Activated CD4-positive, CD25-positive, alpha-beta regulatory T cell (primary cell): ENCODE measurements at regions not wholly inside any gene's neighbourhood (a gene's known extent, or its start where the extent isn't known, plus 50 kb on each side); places are given as distances from the start of the nearest gene placed in this dataset.
"Not testable (repeated sequence)": the region's sequence is repeated elsewhere in the genome, so short reads cannot be mapped to it uniquely, and the experiment has no call there.

ENCODE experiments used
- DNase-seq, 4 experiments: peaks; one replicate each; lab custom pipeline; 2025; lab: John Stamatoyannopoulos, UW

DNA sequence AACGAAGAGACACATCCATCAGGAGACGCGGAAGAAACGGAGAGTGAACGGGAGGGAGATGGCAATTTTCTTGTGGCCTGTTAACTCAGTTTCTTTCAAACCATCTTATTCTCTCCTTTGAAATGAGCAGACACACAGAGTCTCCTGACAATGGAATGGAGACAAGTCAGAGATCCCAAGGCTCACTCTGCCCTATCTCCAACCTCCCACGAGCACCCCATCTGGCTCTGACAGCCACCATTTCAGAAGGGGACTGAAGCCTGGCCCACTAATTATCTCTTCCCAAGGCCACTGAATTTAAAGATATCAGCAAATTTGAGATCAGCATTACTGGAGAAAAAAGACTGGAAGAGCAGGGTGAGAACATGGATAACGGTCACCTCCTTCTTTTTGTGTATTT, 215.6 kb downstream of the DHX15 start:
- DNase-seq: no peak

GRCh38 chr4:24364852-24365251, 219.5 kb downstream of the DHX15 start:
- DNase-seq: no peak

DNA sequence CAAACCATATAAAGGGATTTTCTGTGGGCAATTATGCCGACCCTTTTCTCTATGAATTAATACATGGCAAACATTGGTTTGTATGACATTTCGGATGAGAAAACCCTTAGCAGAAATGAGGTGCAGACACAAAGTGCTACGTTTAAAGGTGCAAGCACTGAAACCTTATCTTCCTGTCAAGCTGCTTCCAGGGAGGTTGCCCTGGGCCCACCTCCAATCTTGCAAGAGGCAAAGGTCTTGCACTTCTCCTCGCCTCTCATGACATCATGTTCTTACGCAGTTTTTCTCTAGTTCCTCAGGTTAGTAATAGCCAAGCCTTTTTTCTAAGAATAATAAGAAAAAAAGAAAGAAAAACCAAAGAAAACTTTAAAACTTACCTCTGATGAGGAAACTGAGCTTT, 220.1 kb downstream of the DHX15 start:
- DNase-seq: no peak

DNA sequence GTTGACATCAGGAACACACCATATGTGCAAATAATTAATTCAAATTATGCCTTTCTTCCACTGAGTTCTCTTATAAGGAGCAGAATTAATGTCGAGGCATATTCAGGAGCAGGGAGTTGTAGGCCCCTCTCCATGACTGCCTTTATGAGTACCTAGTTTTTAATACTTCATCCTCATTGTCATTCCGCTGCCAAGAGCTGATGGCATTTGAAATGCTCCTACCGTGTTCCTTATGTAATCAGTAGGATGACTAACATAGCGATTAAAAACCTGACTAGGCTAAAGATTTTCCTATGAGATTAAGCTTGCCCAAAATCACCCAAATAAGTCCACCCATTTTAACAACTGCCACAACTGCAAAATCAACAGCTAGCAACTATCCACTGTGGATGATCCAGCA, 220.6 kb downstream of the DHX15 start:
- DNase-seq: no peak

DNA sequence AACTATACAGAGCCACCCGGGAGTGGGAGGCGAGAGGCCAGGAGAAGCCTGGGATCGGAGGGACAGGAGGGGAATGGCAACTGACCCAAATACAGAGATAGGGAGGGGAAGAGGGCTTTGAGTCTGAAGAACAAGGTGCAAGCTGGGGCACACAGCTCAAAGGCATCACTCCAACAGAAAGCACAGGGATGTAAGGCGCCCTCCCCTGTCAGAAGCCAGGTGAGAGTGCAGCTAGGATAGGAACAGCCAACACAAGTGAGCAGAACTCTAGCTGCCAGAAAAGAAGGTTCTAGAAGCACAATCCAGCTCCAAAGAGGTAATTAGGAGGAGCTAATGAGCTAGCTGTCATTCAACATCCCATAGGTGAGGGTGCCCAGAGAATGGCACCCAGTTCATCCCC, 232.2 kb downstream of the DHX15 start:
- no peak for DNase-seq

GRCh38 chr4:24349168-24349996, 235.0 kb downstream of the DHX15 start:
- not testable (repeated sequence) for DNase-seq

DNA sequence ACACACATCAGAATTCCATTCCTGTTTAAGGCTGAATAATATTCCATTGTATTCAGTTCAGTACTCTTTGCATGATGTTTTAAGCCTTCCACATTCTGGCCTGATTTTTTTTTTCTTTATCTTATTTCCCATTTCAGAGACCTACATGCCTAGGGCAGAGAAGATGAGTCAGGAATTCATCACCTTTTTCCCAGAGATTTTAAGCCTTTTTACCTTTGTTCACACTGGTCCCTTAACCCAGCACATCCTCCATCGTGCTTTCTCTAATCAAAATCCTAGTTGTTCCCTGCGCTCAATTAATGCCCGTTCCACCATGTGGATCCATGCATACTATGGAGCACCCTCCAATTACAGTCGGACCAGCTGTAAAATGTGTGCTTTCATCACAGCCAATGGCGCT, 245.1 kb downstream of the DHX15 start:
- DNase-seq: no peak

DNA sequence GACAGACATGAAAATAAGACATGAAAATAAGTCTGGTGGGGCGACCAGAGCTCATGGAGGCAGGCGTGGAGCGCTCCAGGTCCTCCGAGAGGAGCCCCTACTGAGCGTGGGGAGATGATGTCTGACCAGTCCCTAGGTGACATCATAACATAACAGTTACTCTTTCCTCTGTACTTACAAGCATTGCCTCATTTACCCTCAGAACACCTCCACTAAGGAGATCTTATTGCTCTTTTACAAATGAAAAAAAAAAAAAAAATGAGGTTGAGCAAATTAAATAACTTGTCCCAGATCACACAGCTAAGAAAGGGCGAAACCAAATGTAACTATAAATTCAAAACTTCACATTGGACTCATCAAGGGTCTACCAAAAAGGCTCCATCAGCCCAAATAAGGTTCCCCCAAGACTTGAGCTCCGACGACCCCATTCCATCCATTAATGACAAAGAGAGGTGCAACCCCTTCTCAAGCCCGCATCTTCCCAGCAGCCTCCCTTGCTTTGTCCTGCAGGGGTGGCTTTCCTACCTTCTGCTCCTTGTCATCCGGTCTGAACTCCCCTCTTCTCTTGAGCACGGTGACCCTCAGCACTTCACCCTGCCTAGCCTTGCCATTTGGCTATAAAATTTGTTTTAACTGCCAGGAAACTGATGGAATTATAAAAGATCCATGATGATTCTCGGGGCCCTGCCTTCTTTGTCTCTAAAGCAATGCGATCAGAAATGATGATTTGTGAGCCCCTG, 246.7 kb downstream of the DHX15 start:
- DNase-seq: no peak

DNA sequence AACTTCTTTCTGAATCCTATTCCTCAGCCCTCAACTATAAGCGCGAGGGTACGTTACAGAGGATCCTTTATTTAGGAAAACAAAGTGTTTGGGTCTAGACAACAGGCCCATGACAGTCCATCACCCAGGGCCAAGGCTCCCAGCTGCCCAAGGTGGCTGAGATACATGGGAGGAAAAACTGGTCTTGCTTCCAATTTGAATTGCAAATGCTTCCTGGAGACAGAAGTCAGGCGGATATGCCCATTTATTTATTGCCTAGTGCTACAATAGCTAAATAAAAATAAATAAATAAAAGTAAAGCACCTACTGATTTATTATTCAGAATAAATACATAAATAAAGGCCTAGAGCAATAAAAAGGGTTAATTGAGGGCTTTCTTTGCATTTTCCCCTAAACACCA, 248.7 kb downstream of the DHX15 start:
- no peak for DNase-seq

- no peak for DNase-seq
Measured at GRCh38 chr4:24334906-24335305, 249.4 kb downstream of the DHX15 start.

- no peak for DNase-seq
Measured at GRCh38 chr4:24330573-24330972, 253.8 kb downstream of the DHX15 start.

GRCh38 chr4:24330172-24330571, 254.2 kb downstream of the DHX15 start:
- no peak for DNase-seq

DNA sequence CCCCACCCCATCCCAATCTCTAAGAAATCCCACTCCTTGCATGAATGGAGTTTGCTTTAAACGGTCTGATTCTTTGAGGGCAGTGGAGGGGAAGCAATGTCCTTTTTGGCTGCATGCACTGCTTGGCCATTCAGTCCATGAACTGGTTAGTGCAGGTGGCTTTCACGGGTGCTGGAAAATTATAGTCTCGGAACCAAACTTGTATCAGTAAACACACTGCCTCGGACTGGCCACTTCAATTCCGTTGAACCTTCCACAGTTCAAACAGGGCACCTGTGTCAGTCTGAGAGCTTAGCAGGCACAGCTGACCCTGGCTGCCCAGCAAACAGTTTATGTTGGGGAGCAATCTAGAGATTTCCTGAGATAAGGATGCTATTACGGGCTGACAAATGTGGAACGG, 255.6 kb downstream of the DHX15 start:
- no peak for DNase-seq

DNA sequence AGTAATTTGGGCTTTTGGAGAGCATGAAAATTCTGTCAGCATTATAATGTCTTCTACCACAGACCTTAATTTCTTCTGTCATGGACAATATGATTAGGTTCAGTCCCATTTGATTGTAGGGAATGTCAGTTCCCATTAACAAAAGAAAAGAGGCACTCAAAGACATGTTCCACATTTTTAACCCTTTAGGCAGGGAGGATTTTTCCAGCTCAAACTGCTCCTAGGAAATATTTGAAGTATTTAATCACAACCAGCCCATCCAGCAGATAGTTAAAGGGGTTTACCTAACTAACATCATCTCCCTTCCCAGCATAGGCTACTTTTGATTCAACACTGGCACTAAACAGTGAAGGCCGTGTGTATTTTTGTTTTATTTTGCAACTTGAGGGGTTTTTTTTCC, 256.0 kb downstream of the DHX15 start:
- DNase-seq: no peak

DNA sequence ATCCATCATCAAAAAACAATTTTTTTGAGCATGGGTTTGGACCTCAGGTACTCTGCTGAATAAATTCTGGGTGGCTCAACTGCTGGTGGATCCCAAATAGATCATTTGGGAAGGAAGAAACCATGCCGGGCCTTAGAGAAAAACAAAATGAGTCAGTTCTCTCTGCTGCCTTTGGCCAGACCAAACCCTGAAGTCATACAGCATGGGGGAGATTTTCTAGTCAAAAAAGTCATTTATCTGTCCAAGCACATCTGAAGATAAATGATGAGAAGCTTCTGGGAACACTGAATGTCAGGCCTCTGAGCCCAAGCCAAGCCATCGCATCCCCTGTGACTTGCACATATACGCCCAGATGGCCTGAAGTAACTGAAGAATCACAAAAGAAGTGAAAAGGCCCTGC, 261.4 kb downstream of the DHX15 start:
- no peak for DNase-seq

- DNase-seq: no peak
Measured at GRCh38 chr4:24322511-24322910, 261.8 kb downstream of the DHX15 start.

- no peak for DNase-seq
Measured at GRCh38 chr4:24321616-24322015, 262.7 kb downstream of the DHX15 start.

- DNase-seq: no peak
Measured at GRCh38 chr4:24321131-24321530, 263.2 kb downstream of the DHX15 start.

- DNase-seq: no peak
Measured at GRCh38 chr4:24319387-24319786, 265.0 kb downstream of the DHX15 start.

DNA sequence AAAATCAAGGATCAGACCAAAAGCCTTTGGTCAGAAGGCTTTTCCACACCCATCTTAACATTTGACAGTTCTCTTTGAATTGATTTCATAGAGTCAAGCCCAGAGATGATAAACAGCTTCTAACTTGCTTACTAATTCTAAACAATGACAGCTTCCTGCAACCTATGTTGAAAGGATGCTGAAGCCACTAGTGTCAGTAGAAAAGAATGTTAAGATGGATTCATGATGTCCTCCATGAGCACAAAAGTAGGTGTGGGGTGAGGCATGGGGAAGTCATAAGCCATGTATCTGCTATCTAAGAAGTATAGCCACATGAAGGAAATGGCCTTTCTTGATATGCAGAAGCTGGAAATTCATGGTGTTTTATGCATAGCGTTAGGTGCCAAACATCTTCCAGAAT, 269.3 kb downstream of the DHX15 start:
- DNase-seq: no peak

DNA sequence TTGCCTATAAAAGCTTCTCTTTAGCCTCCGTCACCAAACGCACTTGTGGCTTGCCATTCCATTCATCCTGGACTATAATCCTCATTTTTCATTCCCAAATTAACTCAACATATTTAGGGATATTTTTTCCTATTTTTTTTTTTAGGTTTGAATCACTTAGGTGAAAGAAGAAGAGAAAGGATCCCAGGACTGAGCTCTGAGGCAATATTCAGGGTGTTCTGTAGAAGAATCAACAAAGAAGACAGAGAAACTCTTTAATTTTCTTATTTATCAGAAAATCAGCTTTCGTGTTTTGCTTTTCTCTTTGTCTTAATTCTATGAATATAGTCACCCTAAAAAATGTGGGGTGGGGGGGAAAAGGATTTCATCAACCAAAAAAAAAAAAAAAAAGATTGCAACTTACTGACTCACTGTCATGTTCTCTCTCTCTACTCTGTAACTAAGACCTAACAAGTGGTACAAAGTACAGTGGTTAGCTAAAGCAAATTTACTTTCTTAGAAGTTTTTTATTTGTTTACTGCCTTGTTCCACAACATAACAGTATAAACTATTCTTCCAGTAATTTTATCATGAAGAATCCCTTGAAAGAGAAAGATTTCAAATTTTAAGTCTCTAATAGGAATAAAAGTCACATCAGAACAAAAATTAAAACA, 272.0 kb downstream of the DHX15 start:
- DNase-seq: no peak

DNA sequence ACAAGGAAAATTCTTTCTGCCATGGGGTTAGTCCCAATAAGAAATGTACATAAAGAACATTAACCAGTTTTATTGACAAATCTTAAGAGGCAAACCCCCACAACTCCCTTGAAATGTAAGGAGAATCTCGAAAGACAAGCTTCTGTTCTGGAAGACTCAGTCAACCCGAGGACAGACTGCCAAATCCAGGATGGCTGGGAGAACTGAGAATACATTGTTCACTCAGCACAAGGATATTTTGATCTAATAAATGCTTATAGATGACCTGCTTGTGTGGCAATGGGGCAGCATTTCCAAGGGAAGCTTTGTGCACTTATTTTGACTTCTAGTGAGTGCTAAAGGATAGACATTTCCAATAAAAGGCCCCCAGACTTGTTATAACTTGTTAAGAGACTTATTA, 280.4 kb downstream of the DHX15 start:
- DNase-seq: no peak

DNA sequence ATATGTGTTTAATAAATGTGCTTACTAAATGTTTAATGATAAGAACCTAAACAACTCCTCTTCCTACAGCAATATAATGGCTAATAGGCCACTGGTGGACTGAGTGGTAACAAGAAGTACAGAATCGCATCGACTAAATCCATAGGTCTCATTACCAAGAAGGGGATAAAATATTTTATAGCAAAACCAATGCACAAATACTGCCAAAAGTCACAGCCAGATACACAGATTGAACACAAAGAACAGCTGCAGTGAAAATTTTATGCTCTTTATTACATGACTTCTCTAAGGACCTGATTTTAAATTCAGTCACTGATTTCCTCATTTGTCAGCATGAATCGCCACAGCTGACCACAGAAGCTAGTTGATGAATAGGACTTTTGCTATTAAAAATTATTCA, 285.4 kb downstream of the DHX15 start:
- no peak for DNase-seq
